Non-pigmented ciliary epithelial cell (primary cell): ENCODE measurements at regions not wholly inside any gene's neighbourhood (a gene's known extent, or its start where the extent isn't known, plus 50 kb on each side); places are given as distances from the start of the nearest gene placed in this dataset.

ENCODE experiments used
- DNase-seq: peaks from one replicate; pipeline ENCODE4 v3.0.0-alpha.2; 2010; ENCODE audit warnings: low read depth

DNA sequence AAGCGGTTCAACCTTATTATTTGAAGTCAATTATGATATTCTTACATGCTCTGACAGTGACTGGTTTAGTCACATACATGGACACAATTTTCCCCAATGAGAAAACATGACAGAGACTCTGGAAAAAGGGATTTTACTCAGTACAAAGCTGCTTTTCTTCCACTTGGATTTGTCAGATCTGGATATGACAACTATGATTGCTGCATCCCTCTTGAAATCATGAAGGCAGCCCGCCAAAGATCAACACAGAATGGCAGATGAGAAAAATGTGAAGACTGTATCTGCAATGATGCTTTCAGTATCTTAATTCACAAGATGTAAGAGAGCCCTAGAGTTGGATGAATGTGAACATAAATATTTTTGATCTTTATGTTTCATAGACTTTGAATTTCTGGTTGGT lies 439.6 kb downstream of the CDH8 start:
- no peak for DNase-seq

DNA sequence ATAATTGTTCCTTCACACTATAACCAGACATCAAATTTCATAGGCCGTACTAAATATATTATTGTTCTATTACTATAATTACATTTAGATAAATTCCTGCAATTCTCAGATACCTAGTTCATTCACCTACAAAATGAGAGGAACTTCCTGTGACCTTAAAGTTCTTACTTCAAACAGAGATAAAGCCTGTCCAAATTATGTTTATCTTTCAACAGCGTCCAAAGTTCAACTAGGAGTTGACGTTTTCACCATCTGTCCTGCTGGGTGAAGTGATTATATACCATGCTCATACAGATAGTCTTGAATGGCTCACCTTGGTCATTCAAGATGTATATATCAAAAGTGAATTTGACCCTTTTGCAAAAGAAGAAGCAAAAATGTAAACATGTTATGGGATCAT lies 440.6 kb downstream of the CDH8 start:
- no peak for DNase-seq

DNA sequence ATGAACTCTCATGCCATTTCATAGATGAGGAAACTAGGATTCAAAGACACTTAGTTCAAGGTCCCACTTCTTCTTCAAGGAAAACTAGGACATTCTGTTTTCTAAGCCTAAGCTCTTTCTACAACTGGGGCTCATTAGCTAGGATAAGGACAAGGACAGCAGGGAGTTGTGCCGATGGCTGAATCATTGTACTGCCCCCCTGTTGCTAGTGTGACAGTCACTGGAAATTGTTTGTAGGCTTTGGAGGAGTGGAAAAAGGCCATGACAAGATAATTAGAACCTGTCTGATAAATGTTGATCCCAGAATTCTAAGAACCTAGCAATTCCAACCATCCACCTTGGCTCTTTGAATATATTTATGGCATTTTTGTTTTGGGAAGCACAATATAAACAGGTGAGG lies 445.7 kb downstream of the CDH8 start:
- no peak for DNase-seq

DNA sequence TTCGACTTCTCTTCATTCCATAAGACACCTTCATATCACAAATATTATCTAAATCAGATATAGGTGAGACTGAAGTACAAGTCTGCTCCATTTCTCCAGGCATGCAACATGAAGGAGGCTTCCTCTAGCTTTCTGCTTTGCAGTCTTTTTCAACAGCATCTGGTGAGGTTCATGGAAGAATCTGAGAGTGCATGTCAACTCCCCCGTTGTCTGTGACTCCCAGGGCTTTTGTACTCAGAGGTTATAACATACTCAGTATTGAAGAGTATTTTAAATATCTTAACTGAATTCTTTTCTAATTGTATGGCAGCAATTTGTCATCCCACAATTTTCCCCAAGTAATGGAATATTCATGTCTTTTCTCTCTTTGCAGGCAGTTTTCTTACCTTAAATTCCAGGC lies 448.7 kb downstream of the CDH8 start:
- no peak for DNase-seq

DNA sequence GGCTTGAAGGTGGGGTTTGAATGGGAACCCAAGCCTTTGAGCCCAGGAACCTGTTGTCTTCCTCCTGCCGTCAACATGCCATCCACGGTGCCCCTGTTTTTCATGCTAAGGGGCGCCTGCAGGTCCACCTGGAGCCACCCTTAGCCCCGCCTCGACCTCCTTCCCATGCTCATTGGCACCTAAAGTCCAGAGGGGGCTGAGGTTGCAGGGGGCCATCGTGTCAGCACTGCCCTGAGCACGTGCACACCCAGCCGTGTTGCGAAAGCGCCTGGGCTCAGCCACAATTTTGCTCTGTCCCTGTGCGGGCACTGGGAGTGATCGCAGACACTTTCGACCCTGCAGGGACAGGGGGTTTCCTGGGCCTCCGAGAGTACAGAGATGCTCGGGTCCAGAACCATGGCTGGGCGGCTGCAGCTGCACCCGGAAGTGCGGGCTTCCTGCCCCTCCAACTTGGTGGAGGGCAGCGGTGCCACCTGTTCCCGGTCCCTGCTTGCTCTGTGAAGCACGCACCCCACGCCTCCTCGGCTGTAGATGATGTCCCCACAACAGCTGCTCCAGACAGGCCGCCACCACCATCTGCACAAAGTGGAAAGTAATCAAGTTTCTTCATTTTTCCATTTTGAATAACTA lies 454.7 kb downstream of the CDH8 start:
- DNase-seq = no peak

DNA sequence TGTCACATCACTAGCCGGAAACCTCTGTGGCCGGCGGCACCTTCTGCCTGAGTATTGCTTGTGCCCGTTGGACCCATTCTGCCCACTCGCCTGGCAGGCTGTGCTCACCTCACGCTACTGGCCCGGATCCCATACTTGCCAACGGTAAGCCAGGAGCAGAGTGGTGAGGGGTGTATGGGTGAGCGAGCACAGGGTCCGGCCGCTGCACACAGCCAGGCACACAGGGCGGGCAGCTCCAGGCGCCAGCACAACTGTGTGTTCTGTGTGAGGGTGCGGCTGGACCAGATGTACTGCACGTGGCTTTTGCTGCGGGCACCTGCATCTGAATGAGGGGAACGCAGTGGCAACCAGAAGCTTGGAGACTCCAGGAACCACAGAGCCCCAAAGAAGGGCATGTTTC lies 455.7 kb downstream of the CDH8 start:
- no peak for DNase-seq

DNA sequence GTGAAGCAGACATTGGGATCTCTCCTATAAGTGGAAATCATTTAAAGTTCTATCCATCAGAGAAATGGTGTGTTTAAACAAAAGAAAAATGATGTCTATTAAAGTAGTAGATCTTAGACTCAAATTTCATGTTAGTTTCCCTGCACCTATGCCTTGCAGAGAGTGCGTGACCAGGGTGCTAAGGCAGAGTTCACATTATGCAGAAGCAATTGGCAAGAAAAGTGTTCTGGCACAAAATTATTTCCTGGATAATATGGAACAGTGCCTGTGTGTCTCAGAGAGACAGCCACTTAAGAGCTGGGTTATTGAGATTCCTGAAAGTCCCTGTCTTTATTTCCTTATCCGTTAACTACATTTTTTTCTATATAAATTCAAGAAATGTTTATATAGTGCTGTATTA lies 457.0 kb downstream of the CDH8 start:
- no peak for DNase-seq

DNA sequence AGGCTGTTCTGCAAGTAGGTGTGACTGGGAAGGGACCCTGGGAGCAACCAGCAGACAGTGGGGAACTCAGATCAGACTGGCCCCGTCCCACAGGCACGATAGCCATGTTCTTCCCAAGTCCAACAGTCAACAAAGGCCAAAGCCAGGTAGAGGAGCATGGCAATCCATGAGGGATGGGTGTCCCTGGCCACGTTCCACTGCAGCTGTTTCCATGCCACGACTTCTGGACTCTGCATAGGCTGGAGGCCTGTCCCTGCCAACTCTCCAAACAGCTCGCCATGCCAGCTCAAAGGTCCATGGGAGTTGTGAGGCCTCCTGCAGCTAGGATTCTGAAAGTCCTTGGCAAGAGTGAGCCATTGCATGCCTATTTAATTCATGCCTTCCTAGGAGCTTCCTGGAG lies 459.8 kb downstream of the CDH8 start:
- DNase-seq = no peak

DNA sequence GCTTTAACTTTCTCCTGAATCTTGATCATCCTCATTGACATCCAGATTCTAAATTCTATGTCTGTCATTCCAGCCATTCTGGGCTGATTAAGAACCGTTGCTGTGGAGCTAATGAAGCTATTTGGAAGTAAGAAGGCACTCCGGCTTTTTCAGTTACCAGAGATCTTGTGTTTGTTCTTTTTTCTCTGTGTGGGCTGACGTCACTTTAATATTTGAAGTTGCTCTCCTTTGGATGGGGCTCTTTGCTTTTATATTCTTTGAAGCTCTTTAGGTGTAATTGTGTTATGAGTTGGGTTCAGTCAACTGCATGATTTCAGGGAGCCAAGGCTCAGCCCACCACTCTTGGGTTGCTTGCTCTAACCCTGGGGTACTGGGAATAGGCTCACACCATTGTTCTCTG lies 460.6 kb downstream of the CDH8 start:
- no peak for DNase-seq

DNA sequence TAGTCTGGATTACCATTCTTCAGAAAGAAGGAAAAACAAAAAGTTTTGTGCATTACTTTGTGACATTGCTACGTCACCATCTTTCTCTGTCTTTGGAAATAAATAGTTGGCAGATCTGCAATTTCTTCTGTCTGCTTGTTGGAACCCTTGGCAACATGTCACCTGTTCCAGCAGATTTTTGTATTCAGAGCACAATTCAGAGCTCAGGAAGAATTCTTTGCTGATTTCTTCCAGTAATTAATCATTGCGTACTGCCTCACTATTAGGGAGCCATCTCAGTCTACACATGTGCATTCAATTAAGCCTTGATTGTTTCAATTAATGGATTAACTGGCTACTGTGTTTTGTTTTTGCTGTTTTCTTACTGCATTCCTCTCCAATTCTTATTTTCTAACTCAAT lies 467.2 kb downstream of the CDH8 start:
- DNase-seq = no peak

DNA sequence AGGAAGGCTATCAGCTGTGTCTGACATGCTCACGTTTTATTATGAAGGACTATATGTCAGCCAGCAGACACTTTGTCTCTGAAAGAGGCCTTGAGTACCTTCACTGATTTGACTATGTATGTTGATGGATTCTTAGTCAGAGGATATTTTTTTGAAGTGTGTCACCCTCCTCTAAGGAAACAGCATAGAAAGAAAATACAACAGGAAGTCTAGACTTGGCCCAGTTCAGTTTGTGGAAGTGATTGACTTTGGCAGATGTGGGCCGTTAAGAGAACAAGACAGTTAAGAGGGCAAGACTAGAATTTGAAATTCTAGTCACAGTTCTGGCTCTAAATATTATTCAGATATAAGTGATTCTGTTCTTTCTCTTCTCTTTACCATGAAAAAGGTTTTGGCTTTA lies 471.5 kb downstream of the CDH8 start:
- DNase-seq = no peak

DNA sequence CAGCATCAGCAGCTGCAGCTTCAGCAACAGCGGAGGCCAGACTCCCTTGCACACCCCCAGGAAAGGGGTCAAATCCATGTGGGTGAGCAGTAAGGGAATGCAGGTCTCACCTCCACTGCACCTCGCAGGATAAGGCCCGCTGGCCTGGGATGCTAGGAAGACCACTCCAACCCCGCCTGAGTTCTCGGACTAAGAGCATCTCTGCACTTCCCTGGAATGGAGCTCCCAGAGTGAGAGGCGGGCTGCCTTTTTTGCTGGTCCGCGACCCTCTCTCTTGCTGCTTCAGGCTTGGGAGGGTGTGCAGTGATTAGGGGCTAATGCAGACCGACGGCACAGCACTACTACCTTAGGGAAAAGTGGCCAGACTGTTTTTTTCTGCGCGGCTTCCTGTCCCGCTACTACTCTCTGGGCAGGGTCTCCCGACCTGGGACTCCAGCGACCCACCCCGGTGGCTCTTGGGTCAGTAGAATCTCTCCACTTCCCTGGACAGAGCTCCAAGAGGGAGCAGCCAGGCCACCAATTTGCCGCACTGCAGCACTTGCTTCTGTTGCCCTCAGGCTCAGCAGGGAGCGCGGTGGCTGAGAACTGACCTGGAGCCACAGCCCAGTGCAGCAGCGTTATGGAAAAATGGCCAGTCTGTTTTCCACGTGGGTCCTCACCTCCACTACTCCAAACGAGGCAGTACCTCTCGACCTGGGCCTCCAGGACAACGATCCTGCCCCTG lies 480.4 kb downstream of the CDH8 start:
- DNase-seq = no peak

DNA sequence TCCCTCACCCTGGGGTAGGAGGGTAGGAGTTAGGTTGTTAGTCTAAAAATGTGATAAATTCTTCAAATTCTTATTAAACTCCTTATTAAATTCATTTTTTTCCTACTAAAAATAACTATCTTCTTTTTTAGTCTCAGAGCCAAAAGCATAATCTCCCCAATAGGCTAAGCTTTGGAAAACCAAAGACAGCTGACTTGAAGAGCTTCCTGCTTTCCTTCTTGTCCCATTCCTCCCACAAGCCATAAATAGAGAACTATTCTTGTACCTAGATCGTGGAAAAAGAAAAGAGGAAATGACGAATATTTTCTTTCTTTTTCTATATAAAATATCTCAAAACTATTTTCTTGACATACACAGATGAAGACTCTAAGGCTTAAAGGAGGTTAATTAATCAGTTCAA lies 486.9 kb downstream of the CDH8 start:
- no peak for DNase-seq

DNA sequence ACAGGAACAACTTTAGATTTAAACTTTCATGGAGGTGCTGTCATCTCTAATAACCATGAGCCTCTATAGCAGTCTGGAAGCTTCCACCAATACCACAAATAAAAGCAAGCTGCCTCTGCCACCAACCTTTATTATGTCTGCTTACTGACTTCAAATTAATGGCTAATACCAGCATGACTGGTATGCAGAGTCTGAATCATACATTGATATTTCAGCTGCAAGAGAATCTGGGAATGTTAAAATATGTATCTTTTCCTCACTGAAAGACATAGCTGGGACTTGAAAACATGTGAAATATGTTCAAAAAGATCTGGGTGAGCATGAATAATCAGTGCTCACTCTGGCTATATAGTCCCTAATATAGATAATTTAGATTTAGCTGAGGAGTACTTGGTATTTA lies 488.6 kb downstream of the CDH8 start:
- DNase-seq = no peak

DNA sequence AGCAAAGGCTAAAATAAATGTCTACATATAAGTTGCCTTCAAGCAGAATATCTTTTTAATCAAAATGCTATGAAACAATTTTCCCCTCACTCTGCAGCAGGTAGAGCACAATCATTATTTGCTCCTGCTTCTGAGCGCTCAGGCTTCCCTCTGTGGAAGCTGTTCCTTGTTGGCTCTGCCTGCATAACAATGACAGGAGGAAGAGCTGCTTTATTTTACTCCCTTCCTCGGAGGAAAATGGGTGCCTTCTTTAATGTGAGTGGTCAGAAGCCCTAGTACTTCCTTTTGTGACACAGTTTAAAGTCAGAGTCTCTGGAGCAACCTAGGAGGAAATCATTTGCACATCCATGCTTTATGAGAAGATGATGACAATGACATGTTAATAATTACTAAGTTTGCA lies 492.1 kb downstream of the CDH8 start:
- DNase-seq = no peak

DNA sequence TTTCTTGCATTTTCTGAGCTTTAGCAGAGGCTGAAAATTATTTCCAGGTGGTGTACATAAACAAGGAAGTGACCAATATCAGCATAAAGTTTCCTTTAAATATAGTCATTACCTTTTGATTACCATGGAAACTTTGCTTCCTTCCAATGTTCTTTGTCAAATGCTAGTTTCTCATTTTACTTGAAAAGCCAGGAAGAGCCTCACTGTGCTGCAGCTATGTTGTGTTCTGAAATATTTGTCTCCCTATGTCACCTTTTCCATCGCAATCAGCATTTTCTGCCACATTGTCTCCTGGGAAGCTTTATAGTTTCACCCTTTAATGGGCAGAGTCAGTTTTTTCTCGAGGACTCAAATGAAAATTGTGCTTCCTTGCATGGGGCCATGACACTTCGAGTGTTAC lies 496.0 kb downstream of the CDH8 start:
- no peak for DNase-seq

DNA sequence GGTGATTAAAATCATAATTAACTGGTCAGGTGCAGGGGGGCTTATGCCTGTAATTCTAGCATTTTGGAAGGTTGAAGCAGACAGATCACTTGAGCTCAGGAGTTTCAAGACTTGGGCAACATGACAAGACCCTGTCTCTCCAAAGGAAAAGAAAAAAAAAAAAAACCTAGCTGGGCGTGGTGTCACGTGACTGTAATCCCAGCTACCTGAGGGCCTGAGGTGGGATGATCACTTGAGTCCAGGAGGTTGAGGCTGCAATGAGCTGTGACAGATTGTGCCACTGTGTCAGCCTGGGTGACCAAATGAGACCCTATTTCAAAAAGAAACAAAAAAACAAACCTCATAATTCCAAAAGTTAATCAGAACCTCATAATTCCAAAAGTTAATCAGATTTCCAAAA lies 505.5 kb downstream of the CDH8 start:
- DNase-seq = no peak

DNA sequence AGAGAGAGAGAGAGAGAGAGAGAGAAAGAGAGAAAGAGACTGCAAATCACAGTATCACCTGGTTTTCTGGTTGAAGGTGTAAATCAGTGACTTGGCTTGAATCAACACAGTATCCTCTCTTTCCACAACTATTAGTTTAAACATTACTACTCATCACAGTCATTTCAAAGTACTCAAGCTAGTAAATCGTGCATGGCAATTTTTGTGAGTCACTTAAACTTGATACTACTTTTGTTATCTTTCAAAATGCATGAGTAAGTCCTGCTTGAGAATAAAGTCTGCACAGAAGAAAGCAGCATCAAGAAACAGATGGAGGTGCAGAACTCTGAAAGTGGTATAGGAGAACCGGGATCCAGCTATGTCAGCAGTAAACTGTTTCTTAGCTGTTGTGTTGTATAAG lies 535.4 kb downstream of the CDH8 start:
- no peak for DNase-seq

DNA sequence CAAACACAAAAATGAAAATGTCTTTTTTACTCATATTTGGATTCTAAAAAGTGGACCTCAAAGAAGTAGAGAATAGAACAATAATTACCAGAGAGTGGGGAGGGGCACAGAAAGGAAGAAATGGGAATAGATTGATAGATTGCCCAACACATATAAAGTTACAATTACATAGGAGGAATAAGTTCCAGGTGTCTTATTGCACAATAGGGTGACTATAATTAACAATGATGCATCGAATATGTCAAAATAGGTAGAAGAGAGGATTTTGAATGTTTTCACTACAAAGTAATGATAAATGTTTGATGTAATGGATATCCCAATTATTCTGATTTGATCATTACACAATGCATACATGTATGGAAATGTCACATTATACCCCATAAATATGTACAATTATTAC lies 556.0 kb downstream of the CDH8 start:
- DNase-seq = no peak

DNA sequence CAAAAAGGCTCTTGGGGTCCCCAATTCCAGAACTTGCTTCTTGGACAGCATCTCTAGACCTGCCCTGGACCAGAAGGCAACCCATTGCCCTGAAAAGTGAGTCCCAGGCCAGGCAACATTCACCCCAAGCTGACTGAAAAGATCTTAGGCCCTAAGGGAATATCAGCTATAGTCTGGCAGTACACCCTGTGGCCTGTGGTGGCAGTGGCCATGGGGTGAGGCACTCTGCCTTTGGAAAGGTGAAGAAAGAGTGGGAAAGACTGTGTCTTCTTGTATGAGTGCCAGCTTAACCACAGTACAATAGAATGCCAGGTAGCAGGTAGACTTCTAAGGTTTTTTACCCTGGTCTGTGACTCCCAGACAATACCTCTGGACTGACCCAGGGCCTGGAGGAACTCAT lies 564.5 kb downstream of the CDH8 start:
- DNase-seq = no peak

DNA sequence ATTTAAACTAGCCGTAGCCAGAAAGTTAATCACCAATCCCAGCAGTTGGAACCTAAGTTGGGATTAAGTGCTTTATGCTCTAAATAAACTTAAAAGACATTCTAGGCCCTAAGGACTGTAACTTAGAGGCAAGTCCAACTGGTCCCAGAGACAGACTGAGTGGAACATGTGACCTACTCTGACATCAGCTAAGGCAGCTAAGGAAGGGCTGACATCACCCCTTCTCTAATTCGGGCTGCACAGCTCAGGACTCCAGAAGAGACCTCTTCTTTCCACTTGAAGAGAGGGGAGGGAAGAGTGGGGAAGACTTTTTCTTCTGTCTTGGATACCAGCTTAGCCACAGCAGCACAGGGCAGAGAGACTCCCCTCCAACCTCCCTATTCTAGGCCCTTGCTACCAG lies 565.2 kb downstream of the CDH8 start:
- no peak for DNase-seq

DNA sequence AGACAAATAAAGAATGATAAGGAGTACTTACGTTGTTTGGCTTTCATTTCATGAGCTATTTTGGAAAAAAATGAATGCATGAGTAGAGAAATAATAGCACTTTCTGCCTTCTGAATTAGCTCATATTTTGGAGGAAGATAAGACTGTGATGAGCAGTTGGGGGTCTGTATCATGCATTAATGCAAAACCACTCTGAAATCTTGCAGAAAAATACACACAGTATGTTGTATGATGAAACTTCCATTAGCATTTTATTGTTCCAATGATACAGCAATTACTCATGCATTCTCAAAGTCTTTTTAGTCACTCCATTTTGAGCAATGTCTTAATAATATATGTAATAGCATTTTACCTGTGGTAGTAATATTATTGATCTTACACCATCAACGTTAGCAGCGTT lies 571.0 kb downstream of the CDH8 start:
- no peak for DNase-seq

DNA sequence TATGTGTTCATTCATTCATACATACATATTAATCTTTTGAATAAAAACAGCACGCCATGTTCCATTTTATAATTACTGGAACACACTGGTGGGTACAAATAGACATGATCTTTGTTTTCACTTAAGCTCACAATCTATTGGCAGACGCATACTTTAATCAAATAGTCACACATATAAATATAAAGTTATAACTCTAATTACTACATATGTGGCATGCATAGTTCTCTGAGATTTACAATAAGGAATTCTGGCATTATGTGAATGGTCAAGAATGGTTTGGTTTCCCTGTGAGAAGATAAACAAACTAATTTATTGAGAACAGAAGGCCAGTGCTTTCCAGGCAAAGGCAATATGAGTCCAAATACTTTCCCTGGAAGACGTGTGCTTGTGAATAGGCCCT lies 576.2 kb downstream of the CDH8 start:
- DNase-seq = no peak

DNA sequence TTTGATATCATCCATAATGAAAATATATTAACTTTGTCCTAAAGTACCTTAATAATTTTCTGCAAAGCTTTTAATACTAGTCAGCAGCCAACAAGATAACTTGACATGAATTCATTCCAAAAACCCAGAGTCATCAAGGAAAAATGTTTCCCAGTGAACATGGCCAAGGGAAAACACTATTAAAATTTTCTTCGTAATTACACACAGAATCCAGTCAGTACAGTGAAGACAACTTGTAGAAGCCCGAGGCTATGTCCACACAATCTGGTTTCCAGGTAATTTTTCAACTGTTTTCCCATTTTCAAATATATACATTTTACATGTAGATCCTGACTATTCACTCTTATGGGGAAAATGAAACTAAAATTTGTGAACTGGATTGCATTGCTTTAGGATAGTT lies 600.9 kb downstream of the CDH8 start:
- no peak for DNase-seq
